ENCODE measurements at regions not wholly inside any gene's neighbourhood (a gene's known extent, or its start where the extent isn't known, plus 50 kb on each side); places are given as distances from the start of the nearest gene placed in this dataset.

DNA sequence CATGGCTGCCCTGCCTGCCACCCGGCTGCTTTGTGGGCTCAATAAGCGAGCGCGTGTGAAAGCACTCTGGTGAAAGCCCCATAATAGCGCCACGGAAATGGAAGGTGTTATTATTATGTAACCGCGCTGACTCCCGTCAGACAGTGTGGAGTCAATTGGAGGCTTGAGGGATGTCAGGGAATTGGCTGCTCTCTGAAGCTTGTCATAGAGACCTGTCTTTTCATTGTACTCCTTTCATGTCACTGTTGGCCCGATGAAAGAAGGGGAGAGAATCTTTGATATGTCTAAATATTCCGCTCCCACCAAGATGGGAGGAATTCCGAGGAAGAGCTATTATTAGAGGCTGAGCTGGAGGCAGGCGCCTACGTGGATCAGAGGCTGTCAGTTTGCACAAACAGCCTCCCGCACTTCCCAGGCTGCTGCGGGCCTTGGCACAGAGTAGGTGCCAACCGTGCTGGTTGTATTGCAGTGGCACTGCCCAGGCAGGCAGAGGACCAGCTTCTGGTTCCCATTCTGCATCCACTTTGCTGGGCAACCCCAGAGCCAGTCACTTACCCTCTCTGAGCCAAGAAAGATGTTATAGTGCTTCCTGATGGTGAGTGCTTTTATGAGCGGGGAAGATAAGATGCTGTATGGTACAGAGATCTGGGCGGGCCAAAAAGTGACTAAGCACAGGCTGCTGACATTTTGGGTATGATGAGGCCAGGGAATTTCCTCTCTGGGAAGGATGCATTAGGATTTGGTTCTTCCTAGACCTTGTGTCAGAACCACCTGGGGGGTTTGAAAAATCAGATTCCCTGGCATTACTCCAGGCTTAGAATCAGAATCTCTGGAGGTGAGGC is 151.4 kb downstream of the RPS24 start:
- no peak for DNase-seq (ENCODE audit: low read depth in 2 of 3, low spot score in 1 of 3)

GRCh38 chr10:78185693-78186055 is 152.0 kb downstream of the RPS24 start:
- DNase-seq (ENCODE audit: low read depth in 2 of 3, low spot score in 1 of 3): no peak

- DNase-seq (ENCODE audit: low read depth in 2 of 3, low spot score in 1 of 3): no peak
Measured at GRCh38 chr10:78186572-78186971, 152.9 kb downstream of the RPS24 start.

- no peak for DNase-seq (ENCODE audit: low read depth in 2 of 3, low spot score in 1 of 3)
Measured at GRCh38 chr10:78187371-78187770, 153.7 kb downstream of the RPS24 start.

GRCh38 chr10:78188446-78188845 is 154.8 kb downstream of the RPS24 start:
- DNase-seq (ENCODE audit: low read depth in 2 of 3, low spot score in 1 of 3): no peak

- no peak for DNase-seq (ENCODE audit: low read depth in 2 of 3, low spot score in 1 of 3)
Measured at GRCh38 chr10:78190051-78190825, 156.6 kb downstream of the RPS24 start.

- DNase-seq (ENCODE audit: low read depth in 2 of 3, low spot score in 1 of 3): no peak
Measured at GRCh38 chr10:78191301-78191700, 157.6 kb downstream of the RPS24 start.

- DNase-seq (ENCODE audit: low read depth in 2 of 3, low spot score in 1 of 3): no peak
Measured at GRCh38 chr10:78193189-78193588, 159.5 kb downstream of the RPS24 start.

- DNase-seq (ENCODE audit: low read depth in 2 of 3, low spot score in 1 of 3): no peak
Measured at GRCh38 chr10:78194050-78194449, 160.4 kb downstream of the RPS24 start.

DNA sequence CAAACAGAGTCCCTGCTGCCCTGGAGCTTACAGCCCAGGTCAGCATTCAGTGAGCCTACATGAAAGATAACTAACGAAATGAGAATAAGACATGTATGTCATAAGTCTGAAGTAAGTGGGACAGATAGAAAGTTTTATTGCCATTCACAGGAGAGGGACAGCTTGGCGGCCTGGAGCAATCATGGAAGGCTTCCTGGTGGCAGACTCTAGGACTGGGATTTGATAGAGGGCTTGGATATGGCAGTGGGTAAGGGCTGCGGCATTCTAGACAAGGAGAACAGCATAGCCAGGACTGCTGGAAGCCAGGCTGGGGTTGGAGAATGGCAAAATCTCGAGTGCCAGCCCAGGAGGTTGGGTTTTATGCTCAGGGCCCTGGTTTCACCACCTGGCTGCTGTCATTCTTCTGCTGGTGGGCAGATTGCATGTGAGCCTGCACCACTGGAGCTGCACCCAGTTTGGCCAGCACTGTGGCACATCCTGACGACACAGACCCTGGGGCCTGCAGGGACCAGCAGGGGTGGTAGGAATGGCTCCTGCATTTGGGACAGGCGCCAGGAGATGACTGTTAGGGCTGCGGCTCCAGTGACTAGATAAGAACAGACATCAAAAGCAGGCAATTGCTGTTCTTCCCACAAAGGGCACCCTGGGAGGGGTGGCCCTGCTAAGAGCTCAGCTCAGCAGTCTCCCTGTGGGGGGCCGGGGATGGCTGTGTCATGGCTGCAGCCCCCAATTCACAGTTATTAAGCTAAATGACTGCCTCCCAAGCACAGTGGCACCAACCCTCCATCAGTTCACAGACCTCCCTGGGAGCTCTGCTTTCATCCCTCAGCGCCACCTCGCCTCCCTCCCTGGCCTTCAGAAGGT is 161.1 kb downstream of the RPS24 start:
- DNase-seq (ENCODE audit: low read depth in 2 of 3, low spot score in 1 of 3): no peak

GRCh38 chr10:78196396-78196795 is 162.7 kb downstream of the RPS24 start:
- no peak for DNase-seq (ENCODE audit: low read depth in 2 of 3, low spot score in 1 of 3)

DNA sequence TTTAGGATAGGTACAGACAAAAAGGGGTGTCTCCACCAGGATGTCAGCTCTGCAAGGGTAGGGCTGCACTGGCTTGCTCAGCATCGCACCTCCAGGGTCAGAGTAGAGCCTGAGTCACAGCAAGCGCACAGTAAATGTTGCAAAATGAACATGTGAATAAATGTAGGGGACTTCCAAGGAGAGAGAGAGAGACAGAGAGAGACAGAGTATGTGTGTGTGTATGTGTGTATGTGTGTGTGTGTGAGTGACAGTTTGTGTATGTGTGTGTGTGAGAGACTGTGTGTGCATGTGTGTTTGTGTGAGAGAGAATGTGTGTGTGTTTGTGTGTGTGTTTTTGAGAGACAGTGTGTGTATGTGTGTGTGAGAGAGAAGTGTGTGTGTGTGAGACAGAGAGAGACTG is 163.3 kb downstream of the RPS24 start:
- DNase-seq (ENCODE audit: low read depth in 2 of 3, low spot score in 1 of 3): peak in 1 of 3 donors; percentile 2

DNA sequence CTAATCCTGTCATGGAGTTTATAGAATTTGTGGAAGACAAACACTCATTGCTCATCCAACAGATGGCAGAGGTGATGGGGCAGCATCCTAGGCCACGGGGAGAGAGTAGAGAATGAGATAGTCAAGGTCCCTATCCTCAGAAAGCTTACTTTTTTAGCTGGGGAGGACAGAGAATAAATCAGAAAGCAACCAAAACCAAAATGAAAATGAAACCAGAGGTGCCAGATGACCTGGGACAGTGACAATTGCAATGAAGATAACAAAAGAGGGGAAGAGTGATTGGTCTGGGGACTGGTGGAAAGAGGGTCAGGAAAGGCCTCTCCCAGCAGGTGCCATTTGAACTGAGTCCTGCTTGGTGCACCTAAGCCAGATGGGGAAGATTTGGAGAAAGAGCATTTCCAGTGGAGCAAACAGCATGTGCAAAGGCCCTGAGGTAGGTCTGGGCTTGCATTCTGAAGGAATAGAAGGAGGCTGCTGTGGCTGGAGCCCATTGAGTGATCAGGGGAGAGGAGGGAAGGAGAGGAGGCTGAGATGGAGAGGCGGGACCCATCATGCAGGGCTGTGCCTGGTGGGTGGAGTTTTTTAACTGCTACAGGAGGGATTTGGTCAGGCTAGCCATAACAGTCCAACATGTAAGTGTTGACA is 164.1 kb downstream of the RPS24 start:
- DNase-seq (ENCODE audit: low read depth in 2 of 3, low spot score in 1 of 3): no peak

DNA sequence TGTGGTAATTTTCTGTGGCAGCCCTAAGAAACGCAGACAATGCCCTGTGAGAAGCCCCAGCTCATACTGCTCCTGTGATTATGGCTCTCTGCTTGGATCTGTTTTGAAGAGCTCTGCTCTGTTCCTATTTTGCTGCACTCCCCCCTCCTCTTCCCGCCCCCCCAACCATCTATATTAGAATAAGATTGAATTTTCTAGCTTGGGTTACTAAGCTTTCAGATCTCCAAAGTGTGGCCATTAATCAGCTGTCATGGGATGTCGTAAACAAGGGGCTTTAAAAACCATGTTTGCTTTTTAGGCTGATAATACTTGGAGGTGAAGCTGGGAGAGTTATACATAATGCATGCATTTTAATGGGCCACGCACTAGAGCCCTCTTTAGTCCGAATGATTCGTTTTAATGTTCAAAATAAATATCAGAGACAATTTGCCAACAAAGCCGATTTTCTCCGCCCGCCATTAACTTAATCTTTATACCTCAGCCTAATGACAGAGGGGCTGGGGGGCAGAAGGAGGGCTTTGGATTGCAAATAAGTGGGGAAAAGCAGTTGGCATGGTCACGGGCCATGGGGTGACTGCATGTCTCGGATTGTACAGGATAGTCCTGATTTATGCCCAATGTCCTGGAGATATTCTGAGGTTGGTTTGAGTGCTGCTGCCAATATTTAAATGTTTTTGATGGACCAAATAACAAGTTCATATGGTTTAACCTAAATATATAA is 165.5 kb downstream of the RPS24 start:
- DNase-seq (ENCODE audit: low read depth in 2 of 3, low spot score in 1 of 3): no peak

GRCh38 chr10:78199759-78200158 is 166.1 kb downstream of the RPS24 start:
- DNase-seq (ENCODE audit: low read depth in 2 of 3, low spot score in 1 of 3): no peak

GRCh38 chr10:78200686-78201085 is 167.0 kb downstream of the RPS24 start:
- DNase-seq (ENCODE audit: low read depth in 2 of 3, low spot score in 1 of 3): no peak

- no peak for DNase-seq (ENCODE audit: low read depth in 2 of 3, low spot score in 1 of 3)
Measured at GRCh38 chr10:78202386-78202785, 168.7 kb downstream of the RPS24 start.

- no peak for DNase-seq (ENCODE audit: low read depth in 2 of 3, low spot score in 1 of 3)
Measured at GRCh38 chr10:78203915-78204818, 170.5 kb downstream of the RPS24 start.

DNA sequence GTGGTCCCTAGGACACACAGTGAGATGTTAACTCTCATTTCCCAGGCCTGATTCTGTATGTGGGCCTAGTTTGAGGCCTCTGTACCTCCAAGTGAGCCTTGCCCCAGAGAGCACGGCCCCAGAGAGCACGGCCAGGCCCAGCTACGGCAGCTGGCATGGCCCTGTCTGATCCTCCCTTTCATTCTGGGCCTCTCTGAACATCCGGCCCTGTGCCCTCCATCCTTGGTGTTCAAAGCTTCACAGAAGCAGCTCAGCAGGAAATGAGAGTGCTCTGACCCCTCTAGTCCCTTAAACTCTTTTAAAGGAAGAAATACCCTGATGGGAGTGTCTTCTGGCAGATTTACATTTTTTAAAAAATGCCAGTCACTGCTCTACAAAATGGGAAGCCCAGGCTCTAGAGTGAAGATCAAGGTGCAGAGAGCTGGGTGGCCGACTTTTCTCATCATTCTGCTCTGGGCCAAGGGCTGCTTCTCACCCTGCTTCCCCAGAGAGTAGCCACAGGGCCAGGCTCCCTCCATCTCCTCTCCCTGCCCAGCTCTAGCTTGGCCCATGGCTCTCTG is 171.9 kb downstream of the RPS24 start:
- DNase-seq (ENCODE audit: low read depth in 2 of 3, low spot score in 1 of 3): no peak

All from stimulated activated CD4-positive, alpha-beta T cell treated with anti-CD3 and anti-CD28 coated beads, Interleukin-12 subunit alpha, Interleukin-12 subunit beta, amount 100 ng/mL, for 48 hours (primary cell).